ENCODE measurements at regions not wholly inside any gene's neighbourhood (a gene's known extent, or its start where the extent isn't known, plus 50 kb on each side); places are given as distances from the start of the nearest gene placed in this dataset.

DNA sequence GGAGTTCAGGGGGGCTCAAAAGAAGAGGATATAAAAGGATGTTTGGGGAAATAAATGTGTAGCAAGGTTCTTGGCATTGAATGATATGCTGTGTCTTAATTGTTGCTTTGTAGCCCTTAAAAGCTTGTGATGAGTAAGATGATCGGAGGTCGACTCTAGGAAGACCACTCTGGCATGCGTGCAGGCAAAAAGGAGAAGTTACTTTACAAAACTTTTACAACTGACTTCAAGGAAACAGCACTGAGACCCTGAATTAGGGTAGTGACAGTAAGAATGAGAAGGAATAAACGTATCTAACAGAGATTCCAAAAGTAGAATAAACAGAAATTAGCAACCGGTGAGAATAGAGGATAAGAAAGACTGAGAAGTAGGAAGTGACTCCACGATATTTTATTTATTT is 228.7 kb upstream of the TANK start:
- Histone ChIP-seq H3K36me3 (ENCODE audit: control insufficient read depth, insufficient read depth, low read length) (no peaks in the 10 kb centered on the region), H3K27me3 (replicated peaks; ENCODE audit: control insufficient read depth, insufficient read depth, low read length) (no peaks in the 10 kb centered on the region), H3K4me3 (replicated peaks; ENCODE audit: low read depth, low read length) (no peak overlapping the region)
- no peak for DNase-seq (ENCODE audit: extremely low read depth, insufficient read length)
- TF ChIP-seq, protein P1, sequence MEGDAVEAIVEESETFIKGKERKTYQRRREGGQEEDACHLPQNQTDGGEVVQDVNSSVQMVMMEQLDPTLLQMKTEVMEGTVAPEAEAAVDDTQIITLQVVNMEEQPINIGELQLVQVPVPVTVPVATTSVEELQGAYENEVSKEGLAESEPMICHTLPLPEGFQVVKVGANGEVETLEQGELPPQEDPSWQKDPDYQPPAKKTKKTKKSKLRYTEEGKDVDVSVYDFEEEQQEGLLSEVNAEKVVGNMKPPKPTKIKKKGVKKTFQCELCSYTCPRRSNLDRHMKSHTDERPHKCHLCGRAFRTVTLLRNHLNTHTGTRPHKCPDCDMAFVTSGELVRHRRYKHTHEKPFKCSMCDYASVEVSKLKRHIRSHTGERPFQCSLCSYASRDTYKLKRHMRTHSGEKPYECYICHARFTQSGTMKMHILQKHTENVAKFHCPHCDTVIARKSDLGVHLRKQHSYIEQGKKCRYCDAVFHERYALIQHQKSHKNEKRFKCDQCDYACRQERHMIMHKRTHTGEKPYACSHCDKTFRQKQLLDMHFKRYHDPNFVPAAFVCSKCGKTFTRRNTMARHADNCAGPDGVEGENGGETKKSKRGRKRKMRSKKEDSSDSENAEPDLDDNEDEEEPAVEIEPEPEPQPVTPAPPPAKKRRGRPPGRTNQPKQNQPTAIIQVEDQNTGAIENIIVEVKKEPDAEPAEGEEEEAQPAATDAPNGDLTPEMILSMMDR (IDR thresholded peaks at IDR 0.05; ENCODE audit: insufficient read depth, low read length, poor library complexity, severe bottlenecking), result no peak

DNA sequence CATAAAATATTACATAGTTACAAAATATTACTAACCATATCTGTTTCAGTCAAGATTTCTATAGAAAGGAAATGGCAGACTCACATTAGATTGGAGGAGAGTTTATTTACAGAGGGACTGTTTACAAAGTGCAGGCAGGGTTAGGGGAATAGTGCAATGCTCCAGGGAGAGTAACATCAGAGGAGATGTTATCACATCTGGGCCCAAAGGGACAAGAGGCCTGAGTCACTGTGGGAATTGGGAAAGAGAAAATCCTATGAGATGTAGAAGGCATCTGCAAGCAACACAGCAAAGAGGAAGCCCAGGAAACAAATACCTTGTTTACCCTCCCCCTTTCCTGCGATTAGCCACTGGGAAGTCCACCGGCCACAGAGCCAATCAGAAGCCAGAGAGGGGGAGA is 227.3 kb upstream of the TANK start:
- H3K36me3 ChIP-seq (ENCODE audit: control insufficient read depth, insufficient read depth, low read length), result no peaks in the 10 kb centered on the region
- H3K4me3 ChIP-seq (replicated peaks; ENCODE audit: low read depth, low read length), result no peak overlapping the region
- no peaks in the 10 kb centered on the region; the same call in 1 of the 2 replicates for H3K27me3 ChIP-seq (replicated peaks; ENCODE audit: control insufficient read depth, insufficient read depth, low read length)
- TF ChIP-seq, protein P1 (IDR thresholded peaks at IDR 0.05; ENCODE audit: insufficient read depth, low read length, poor library complexity, severe bottlenecking), result no peak
- no peak for DNase-seq (ENCODE audit: extremely low read depth, insufficient read length)

DNA sequence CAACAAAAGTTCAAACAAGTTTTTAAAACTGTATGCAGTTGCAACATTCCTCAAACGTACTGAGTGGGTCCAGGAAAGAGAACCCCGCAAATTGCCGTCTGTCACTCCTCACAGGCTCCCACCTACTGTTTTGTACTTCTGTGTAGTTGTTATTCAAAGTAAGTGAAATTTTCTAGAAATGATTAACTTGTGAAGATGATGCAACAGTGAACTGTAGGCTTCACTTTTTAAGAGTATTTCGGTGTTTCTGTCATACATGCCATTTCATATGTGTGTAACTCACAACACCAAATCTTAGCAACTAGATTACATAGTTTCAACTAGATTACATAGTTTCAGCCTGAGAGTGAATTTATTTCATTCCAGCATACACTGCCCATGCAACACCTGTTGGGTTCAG is 226.0 kb upstream of the TANK start:
- no peak for DNase-seq (ENCODE audit: extremely low read depth, insufficient read length)
- TF ChIP-seq, protein P1 (IDR thresholded peaks at IDR 0.05; ENCODE audit: insufficient read depth, low read length, poor library complexity, severe bottlenecking), result no peak
- H3K27me3 ChIP-seq (replicated peaks; ENCODE audit: control insufficient read depth, insufficient read depth, low read length), result no peaks in the 10 kb centered on the region; the same call in 1 of the 2 replicates
- H3K36me3 ChIP-seq (ENCODE audit: control insufficient read depth, insufficient read depth, low read length), result no peaks in the 10 kb centered on the region
- no peak overlapping the region for H3K4me3 ChIP-seq (replicated peaks; ENCODE audit: low read depth, low read length)

DNA sequence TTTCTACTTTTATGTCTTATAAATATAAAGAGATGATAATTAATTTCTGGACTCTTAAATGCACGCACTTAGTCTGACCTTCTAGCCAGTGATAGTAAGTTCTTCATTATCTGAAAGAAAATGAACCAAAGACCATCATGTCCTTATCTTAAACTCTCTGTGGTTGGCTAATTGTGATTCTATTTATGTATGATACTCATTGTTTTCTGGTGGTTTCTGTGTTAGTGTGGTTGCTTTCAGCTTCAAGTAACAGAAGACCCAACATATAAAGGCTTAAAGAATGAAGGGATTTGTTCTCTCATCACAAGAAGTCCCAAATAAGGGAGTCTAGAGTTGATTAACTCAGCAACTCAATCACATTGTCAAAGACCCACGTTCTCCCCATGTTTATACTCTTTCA is 225.2 kb upstream of the TANK start:
- Histone ChIP-seq H3K36me3 (ENCODE audit: control insufficient read depth, insufficient read depth, low read length) (no peaks in the 10 kb centered on the region), H3K27me3 (replicated peaks; ENCODE audit: control insufficient read depth, insufficient read depth, low read length) (no peaks in the 10 kb centered on the region; the same call in 1 of the 2 replicates), H3K4me3 (replicated peaks; ENCODE audit: low read depth, low read length) (no peak overlapping the region)
- DNase-seq (ENCODE audit: extremely low read depth, insufficient read length), result no peak
- TF ChIP-seq, protein P1 (IDR thresholded peaks at IDR 0.05; ENCODE audit: insufficient read depth, low read length, poor library complexity, severe bottlenecking), result no peak

DNA sequence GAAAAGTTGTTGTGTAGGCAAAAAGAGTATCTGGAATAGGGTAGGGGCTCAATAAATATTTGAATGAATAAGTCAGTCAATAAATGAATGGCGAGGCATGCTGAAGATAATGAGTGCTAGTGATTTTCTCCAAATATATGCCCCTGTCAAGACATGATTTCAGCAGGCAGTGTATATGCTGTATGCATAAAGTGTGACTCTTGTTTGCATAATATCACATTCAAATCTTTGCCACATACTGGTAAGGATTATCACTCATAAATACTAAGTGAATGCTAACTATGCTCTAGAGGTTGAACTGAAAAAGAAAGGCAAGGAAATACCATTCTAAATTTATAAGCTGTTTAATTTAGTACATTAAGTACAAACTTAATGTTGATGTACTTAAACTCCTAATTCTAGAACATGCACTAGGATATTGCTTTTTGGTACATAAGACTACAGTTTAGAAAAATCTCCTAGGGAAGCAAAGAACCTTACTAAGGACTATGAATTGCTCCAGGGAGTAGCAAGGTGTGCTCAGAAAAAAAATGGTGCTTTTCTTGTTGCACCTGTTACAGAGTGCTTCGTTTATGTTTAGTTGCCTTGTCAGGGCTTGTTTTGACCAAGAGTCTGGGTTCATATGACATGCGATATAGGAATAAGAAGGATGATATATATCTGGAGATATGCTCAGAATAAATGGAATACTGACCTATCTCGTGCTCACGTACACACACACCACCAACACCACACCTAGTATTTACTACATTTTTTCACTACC is 224.0 kb upstream of the TANK start:
- TF ChIP-seq, protein P1 (IDR thresholded peaks at IDR 0.05; ENCODE audit: insufficient read depth, low read length, poor library complexity, severe bottlenecking), result no peak
- Histone ChIP-seq H3K36me3 (ENCODE audit: control insufficient read depth, insufficient read depth, low read length) (no peaks in the 10 kb centered on the region), H3K27me3 (replicated peaks; ENCODE audit: control insufficient read depth, insufficient read depth, low read length) (no peaks in the 10 kb centered on the region; the same call in 1 of the 2 replicates), H3K4me3 (replicated peaks; ENCODE audit: low read depth, low read length) (no peak overlapping the region)
- DNase-seq (ENCODE audit: extremely low read depth, insufficient read length), result no peak
